GM18858 (cell line): ENCODE measurements at regions not wholly inside any gene's neighbourhood (a gene's known extent, or its start where the extent isn't known, plus 50 kb on each side); places are given as distances from the start of the nearest gene placed in this dataset.
"Not testable (repeated sequence)": the region's sequence is repeated elsewhere in the genome, so short reads cannot be mapped to it uniquely, and the experiment has no call there.

Experiments used
- ATAC-seq: cut with Tn5 transposase; IDR thresholded peaks from one replicate; pipeline ENCODE4 v1.9.1; 2021; ENCODE audit not compliant: unreplicated experiment

DNA sequence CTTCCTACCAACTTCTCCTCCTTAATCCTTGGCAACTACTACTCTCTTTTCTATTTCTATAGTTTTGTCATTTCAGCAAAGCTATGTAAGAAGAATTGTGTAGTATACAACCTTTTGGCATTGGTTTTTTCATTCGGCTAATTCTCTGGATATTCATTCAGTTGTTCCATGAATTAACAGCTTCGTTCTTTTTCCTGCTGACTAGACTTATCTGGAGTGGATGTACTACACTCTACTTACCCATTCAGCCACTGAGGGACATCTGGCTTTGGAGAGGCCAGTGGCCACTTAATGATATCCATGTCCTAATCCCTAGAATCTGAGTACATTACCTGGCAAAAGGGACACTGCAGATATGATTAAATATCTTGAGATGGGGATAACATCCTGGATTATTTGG is 623.9 kb downstream of the DOK5 start:
- ATAC-seq: no peak

DNA sequence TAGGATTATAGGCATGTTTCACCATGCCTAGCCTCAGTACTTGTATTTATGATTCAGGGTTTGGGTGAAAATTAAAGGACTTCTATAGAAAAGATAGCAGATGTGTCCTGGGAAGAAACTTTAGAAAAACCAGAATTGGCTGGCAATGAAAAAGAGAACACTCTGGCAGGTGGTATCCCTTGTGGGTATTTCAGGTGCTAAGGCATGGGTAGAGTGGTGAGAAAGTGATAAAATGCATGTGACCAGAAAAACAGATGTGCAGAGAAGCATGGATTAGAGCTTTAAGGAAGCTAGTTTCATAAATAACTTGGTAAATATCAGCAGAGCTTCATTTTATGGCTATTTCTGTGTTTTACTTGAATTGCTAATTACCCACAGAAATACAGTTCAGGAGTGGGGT is 622.2 kb downstream of the DOK5 start:
- ATAC-seq: no peak

DNA sequence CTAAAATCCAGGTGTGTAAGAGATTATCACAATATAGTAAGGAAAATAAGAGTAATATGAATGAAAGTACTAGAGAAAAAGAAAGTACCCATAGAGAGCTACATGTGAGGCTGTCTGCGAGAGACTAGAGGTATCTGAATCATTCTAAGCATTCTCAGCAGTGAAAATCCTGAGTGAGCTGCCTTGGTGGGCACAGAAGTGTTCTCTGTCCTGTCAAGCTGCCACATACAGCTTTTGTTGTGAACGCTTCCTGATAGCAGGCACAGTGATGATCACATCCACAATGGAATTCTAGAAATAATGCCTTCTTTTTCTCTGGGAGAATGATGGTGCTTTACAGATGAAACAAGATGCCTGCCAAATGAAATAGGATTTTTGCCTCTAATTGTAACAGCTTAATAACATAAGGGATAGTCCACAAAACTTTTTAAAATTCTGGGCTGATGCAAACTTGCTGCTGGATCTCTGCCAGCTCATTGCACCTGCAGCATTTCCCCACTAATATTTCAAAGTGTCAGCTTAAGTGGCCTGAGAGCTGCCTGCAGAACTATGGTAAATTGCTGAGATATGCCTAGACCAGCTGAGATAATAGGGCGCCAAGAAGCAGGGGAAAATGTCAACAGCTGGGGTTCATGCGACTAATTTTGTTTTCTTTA is 620.5 kb downstream of the DOK5 start:
- no peak for ATAC-seq

DNA sequence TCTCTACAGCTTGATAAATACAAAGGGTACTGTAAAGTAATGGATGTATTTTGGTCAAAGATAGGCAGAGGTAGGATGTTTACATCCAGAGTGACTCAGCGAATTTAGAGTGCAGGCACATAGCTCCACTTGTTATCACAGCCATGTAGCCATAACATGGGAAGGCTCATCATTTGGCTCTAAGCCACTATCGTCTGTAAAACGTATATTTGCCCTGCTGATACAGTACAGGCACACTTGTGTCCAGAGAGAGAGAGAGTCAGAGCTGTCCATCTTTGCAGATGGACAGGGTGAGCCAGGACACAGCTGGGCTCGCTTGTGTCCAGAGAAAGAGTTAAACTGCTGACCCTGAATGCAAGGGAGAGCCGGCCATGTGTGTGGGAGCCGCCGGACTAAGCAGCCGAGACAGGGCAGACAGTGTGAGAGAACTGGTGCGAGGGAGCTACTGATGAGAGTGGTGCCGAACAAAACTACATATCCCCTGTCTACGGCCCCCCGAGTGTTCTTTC is 619.0 kb downstream of the DOK5 start:
- no peak for ATAC-seq

DNA sequence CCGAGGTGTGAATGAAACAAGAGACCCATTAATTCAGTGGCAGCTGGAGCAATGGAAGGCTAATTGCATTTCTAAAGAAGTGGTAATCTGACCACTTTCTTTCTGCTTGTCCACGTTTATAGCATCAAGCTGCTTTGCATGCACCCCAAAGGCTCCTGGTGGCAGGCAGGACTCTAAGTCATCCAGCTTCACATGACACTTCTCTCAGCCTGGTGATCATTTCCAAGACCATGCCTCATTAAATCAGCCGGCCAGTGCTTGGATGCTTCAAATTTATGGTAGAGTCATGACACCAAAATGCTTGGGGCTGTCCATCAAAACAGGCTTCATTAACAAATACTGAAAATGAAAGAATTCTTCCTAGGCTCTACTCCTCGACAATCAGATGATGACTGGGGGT is 614.9 kb downstream of the DOK5 start:
- ATAC-seq: no peak

DNA sequence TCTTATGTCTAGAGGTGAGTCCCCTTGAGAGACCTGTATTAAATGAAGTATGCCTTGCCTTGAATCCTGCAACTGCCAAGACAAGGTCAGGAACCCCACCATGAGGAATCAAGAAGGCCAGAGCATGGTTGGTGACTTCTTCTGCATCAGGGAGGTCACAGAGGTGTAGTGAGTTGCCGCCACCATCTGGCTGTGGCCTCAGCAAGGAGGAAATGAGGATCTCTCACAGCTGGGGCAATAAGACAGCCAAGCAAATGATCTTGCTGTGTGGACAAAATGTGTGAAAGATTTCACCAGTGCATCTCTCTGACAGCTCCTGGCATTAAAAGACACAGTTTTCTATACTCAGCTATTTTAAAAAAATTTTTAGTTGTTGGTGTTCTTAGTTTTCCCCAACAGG is 611.0 kb downstream of the DOK5 start:
- no peak for ATAC-seq

DNA sequence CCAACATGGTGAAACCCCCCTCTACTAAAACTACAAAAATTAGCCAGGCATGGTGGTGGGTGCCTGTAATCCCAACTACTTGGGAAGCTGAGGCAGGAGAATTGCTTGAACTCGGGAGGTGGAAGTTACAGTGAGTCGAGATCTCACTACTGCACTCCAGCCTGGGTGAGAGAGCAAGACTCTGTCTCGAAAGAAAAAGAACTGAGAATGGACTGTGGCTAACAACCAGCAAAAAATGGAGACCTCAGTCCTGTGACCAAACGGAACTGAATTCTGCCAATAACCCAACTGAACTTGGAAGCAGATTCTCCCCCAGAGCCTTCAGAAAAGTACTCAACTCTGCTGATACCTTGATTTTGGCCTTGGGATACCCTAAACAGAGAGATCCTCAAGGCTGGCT is 604.5 kb downstream of the DOK5 start:
- ATAC-seq: no peak

DNA sequence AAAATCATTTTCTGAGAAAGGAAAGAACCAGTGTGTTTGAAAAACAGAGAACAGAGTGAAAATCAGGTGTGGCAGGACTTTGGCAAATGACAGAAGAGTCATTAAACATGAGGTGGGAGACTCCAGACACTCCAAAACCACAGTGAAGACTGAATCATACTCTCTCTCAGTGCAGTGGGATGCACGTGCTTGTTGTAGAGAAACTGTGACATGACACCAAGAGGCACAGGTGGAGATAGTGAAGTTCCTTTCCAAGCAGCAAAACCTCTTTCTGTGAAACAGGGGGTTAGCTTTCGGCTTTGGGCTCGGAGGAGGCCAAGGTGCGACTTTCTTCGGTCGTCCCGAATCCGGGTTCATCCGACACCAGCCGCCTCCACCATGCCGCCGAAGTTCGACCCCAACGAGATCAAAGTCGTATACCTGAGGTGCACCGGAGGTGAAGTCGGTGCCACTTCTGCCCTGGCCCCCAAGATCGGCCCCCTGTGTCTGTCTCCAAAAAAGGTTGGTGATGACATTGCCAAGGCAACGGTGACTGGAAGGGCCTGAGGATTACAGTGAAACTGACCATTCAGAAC is 599.0 kb downstream of the DOK5 start:
- ATAC-seq: not testable (repeated sequence)

DNA sequence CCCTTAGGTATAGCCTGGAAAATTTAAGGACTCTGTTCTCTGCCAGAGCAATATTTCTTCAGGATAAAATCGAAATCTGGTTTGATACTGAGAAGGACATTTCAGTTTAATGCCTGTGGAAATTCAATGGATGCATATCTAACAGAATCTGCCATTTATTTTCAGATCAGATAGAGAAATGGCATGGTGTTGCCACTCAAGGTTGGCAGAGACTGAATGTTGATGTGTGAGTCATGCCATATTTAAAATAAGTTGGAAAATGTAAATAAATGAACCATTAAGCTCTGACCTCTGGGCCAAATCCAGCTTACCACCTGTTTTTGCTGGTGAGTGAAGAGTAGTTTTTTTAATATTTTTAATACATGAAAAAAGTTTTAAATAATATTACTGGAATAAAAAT is 594.6 kb downstream of the DOK5 start:
- no peak for ATAC-seq

DNA sequence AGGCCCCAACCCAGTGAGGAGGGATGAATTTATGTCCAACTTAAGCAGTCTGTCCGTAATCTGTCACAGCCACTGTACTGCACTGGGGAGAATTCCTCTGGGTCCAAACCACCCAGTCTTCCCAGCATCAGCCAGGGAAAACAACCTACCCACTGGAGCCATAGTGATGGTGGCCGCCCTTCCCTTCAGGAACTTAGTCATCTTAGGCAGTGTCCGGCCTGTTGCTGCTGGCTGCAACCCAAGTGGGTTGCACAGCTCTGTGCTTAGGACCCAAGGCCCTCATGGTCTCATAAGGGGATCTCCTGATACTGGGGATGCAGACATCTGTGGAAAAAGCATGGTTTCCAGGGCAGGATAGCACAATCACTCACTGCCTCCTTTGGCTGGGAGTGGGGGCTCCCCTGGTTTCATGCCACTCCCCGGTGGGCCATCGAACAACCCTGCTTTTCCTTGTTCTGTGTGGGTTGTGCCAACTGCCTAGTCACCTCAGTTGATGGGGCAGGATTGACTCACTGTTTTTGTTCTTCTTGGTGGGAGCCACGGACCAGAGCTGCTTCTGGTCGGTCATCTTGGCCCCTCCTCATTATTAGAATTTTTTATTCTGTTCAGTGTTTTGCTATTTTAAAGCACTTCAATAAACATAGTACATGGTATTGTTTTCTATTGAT is 591.9 kb downstream of the DOK5 start:
- no peak for ATAC-seq

DNA sequence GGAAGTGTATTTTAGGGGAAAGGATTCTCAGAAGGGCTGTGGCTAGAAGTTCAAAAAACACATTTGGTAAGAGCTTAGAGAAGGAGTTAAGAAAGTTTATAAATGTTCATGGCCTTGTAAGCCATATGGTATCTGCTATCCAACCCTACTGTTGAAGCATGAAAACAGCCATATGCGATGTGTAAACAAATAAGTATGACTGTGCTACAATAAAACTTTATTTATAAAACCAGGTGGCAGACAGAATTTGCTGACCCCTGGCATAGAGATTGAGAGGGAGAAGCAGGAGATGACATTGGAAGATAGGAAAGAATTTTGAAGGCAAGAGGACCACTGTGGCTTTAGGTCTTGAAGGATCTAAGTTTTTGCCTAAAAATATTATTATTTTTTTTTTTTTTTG is 583.5 kb downstream of the DOK5 start:
- no peak for ATAC-seq

DNA sequence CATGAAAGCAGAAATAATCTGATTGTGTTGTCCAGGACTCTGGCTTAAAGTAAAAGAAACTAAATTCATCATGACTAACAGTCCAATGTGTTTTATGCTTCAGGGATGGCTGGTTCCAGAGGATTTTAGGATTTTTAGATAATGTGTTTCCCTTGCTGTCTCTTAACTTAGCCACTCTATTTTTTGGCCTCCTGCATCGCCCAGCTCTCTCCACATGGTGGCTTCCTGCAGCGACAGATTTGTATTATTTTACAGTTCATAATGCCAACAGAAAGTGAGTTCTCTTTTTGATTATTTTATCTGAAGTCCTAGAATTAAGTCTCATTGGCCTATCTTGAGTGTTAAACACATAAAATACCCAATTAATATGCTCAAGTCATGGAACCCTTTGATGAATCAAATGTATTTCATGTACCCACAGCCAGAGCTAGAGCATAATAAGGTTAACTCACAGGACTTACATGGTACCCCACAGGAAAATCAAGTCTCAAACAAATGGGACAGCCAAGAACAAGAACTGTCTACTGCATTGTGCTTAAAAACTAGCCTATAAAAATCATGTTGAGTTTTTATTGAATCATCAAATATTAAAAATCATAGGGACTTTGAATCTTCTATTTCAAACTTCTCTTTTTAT is 582.5 kb downstream of the DOK5 start:
- ATAC-seq: no peak

DNA sequence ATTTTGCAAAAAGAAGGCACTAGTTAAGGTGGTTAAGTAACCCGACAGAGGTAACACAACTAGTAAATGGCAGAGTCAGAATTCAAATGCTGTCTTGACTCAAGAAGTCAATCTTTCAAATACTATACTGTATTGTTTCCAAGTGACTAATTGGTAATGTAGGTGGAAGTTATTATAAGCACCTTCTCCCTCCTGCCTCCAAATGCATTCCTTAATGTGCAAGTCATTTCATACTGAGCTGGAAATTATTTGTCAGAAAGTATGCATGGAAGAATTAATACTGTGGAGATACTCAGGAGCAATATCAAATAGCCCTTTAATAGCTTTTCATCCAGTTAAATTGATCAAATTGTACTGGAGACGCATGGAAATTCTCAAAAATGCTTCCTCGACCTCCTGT is 579.1 kb downstream of the DOK5 start:
- ATAC-seq: no peak

DNA sequence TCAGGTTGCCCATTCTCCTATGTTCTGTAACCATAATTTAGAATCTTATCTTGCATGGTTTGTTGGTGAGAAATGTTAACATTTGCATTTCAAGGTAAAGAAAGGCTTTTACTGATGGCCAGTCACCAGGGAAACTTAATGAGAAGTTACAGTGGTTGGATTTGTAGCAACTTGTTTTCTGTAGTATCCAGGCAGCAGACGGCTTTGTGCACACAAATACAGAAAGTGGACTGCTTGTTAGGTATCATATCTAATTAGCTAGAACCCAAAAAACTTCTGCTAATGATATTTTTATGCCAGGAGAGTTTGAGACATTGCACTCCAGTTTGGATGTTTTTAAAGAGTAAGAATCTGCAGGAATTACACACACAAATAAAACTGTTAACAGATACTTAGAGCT is 578.0 kb downstream of the DOK5 start:
- ATAC-seq: no peak

DNA sequence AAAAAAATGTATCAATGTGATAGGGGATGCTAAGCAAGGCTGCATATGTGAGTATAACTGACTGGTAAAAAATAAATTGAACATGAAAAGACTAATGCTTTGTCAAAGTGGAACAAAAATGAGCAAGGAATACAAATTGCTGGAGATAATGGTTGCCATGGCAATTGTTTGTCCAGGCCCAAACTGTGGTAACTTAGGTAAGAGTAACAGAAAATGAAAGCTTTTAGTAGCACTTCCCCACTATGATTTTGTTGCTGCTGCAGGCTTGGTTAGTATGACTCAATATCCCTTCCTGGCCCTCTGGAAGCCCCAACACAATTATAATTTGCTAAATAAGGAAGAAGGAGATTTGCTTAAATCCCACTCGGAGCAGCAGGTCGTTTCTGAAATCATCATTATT is 577.1 kb downstream of the DOK5 start:
- ATAC-seq: no peak

DNA sequence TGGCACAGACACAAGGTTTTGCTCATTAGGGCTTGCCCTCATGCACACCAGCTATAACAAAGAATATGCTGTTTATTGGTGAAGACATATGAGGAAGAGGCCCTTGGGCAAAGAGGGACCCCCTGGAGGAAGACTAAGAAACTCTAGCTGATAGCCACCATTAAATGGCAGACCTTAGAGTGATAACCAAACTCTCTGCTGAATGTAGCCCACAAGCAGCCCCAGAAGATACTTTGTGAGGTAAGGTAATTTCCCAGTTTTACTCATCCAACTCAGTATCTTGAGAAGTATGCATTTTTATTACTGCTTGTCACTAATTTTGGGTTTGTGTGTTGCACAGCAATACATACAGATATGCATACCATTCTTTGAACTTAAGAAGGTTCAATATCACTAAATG is 563.3 kb downstream of the DOK5 start:
- no peak for ATAC-seq

DNA sequence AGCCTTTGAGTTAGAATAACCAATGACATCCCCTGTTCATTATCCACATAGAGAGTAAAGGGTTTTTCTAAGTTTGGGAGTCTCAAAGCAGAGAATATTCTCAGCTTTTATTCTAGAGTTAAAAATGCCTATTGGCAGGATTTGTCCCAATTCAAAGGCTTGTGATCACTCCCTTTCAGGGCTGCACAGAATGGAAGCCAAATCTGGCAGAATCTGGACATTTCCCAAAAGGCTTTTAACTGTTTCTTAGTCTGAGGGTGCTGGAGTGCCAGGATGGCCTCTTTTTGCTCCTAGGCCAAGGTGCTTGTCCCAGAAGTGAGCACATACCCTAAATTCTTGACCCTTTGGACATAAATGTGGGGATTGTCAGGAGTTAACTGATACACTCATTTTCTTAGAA is 556.6 kb downstream of the DOK5 start:
- no peak for ATAC-seq

DNA sequence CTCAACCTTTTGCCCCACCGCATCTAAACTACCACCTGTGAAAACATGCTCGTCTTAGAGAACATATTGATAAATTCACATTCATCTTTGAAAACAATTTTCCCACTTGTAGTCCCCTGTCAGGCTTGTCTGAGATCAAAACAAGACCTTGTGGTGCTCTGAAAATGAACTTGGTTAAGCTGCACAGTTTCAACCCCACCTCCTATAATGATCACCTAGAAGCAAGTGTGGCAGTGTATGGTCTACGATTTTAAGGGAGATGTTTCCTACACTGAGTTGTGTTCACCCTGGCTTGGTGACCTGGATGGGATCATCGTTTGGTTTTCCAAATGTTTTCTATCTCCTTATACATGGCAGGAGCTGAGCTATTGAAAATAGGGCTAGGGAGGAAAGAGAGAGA is 539.4 kb downstream of the DOK5 start:
- ATAC-seq: no peak

DNA sequence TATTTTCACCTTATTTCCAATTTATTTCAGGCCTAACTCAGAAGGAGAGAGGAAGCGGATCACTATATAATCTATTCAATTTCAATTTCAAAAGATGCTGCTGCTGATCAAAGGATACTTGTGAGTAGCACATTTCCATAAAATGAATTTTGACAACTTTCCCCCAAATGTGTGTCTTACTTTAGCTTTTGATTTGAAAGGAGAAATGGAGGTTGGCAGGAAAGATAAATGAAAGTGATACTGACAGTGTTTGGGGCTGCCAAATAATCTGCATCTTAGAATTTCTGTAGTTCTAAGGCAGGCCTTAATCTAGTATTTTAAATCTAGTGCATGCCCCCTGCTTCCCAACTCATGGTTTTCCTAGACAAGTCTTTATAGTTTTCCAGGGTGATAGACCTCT is 535.4 kb downstream of the DOK5 start:
- ATAC-seq: no peak

DNA sequence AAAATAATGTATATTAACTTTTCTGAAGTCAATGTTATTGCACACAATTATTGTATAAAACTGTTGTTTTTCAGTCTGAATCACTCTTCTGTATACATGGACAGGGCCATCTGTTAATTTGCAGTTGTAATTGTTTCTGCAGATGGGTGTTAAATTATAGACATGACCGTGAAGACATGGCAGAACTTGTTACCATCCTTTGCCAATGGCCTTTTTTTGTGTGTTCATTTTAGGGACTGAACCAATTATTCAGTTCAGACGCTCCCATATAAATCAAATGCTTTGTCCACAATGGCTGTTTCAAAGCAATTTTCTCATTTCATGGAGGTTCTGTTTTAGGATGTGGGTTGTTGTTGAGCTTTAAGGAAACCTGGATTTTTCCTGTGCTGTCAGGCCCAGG is 533.7 kb downstream of the DOK5 start:
- ATAC-seq: no peak

DNA sequence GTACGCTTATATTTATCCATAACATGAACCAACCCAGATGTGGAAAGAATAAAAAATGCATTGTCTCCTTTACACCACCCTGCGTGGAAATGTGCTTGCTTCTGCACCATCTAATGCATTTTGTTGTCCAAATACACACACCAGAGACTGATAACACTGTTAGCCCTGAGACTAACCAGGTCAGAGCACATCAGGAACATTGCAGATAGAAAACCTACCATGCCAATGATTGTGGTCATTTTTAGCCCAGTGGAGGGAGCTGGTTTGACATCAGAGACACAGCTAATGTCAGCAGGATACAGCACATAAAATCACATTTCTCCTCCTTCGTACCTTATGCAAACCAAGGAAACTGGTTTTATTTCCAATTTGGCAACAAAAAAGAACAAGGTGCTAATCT is 528.7 kb downstream of the DOK5 start:
- no peak for ATAC-seq

DNA sequence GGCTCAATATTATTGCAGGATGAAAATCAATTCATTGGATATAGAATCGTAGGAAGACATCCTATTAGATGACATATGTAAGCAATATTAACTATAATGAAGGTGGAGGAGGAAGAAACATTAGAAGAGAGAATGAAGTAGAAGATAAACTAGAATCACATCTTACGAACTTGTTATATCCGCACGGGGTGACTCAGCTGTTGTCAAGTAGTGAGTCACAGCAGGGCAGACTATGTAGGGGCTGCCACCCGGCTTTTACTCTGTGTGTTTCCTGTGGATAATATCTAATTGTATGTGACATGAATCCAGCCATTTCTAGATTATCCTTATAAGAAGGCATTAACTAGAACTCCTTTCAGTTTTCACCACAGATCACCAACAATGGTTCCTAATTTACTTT is 520.2 kb downstream of the DOK5 start:
- no peak for ATAC-seq
